Panc1 (cell line): ENCODE measurements at regions not wholly inside any gene's neighbourhood (a gene's known extent, or its start where the extent isn't known, plus 50 kb on each side); places are given as distances from the start of the nearest gene placed in this dataset.
"Not testable (repeated sequence)": the region's sequence is repeated elsewhere in the genome, so short reads cannot be mapped to it uniquely, and the experiment has no call there.

Source experiments
- ATAC-seq: fragments of 200-7000 bp; cut with Tn5 transposase; 2 replicates; pipeline ENCODE4 v1.9.1; 2020; ENCODE audit warnings: mild to moderate bottlenecking, moderate library complexity
- BruUV-seq: library from RNA; stranded (reverse); fragments of 400-500 nt; replicated peaks from 2 replicates; lab custom pipeline; 2021; lab: Mats Ljungman, UMichigan
- CTCF ChIA-PET: fragments of 300-600 bp; sonication (Branson Sonifier 250); formaldehyde crosslinking; loops from one replicate; lab custom pipeline; 2022; ENCODE audit warnings: antibody characterized with exemption; lab: Charles Lee
- POLR2A ChIA-PET: fragments of 300-600 bp; sonication (Branson Sonifier 250); formaldehyde crosslinking; loops from one replicate; lab custom pipeline; 2022; ENCODE audit warnings: antibody characterized with exemption; lab: Charles Lee
- DNase-seq: peaks from one replicate; pipeline ENCODE4 v3.0.0-alpha.2; 2010; ENCODE audit warnings: low read depth, low spot score
- H3K27ac ChIP-seq: 2 replicates; pipeline ENCODE4 v1.5.1; 2011; ENCODE audit warnings: mild to moderate bottlenecking, low read length, inconsistent platforms
- H3K27me3 ChIP-seq: fragments of 200-500 bp; sonication (Bioruptor generic); 2 replicates; pipeline ENCODE4 v1.6.0; 2014; ENCODE audit warnings: low read length, inconsistent platforms; ENCODE audit not compliant: control insufficient read depth, insufficient read depth
- H3K36me3 ChIP-seq: fragments of 200-500 bp; sonication (Bioruptor generic); 2 replicates; pipeline ENCODE4 v1.5.1; 2014; ENCODE audit warnings: inconsistent platforms, mild to moderate bottlenecking, low read length, moderate library complexity; ENCODE audit not compliant: control insufficient read depth, insufficient read depth
- H3K4me1 ChIP-seq: 2 replicates; pipeline ENCODE4 v1.5.1; 2011; ENCODE audit warnings: inconsistent platforms, mild to moderate bottlenecking, low read length, moderate library complexity; ENCODE audit not compliant: control insufficient read depth, insufficient read depth
- H3K4me3 ChIP-seq, 2 experiments: 2 replicates each; pipeline ENCODE4 v1.5.1; 2011 to 2012; ENCODE audit warnings: low read depth in 2 of 2, low read length in 2 of 2, mild to moderate bottlenecking in 2 of 2, inconsistent platforms in 1 of 2, moderate library complexity in 1 of 2
- H3K9me3 ChIP-seq: fragments of 200-500 bp; sonication (Bioruptor generic); 2 replicates; pipeline ENCODE4 v1.5.1; 2014; ENCODE audit warnings: low read depth, mild to moderate bottlenecking, inconsistent platforms, low read length, moderate library complexity; ENCODE audit not compliant: control insufficient read depth, insufficient read depth
- CTCF ChIP-seq: fragments of 450-650 bp; IDR thresholded peaks from 2 replicates; pipeline ENCODE4 v1.5.1; 2017; ENCODE audit warnings: mild to moderate bottlenecking
- POLR2AphosphoS5 ChIP-seq: IDR thresholded peaks from 2 replicates; pipeline ENCODE4 v1.6.1; 2012; ENCODE audit warnings: mild to moderate bottlenecking, low read depth, low read length, moderate library complexity
- REST ChIP-seq, 2 experiments: IDR thresholded peaks; 2 replicates each; pipeline ENCODE4 v1.6.1; 2011 to 2012; ENCODE audit warnings: low read depth in 2 of 2, control low read depth in 1 of 2, low read length in 1 of 2, mild to moderate bottlenecking in 1 of 2, moderate library complexity in 1 of 2; ENCODE audit not compliant: insufficient read depth in 1 of 2
- SIN3A ChIP-seq: IDR thresholded peaks from 2 replicates; pipeline ENCODE4 v1.6.1; 2012; ENCODE audit warnings: low read depth, mild to moderate bottlenecking, low read length, moderate library complexity, borderline replicate concordance; ENCODE audit not compliant: insufficient read depth
- TCF7L2 ChIP-seq: IDR thresholded peaks from 2 replicates; pipeline ENCODE4 v1.6.1; 2011; ENCODE audit warnings: mild to moderate bottlenecking, low read depth, low read length, inconsistent platforms
- in situ Hi-C: cut with HindIII; loops from 2 replicates; pipeline ENCODE4 v1.10.0; 2016; ENCODE audit warnings: low sequenced_read_pairs, low pct_unique_long_range_greater_than_20kb
- intact Hi-C: fragments of 100-400 bp; cut with micrococcal nuclease; formaldehyde crosslinking; loops from one replicate; pipeline ENCODE4 v1.10.0; 2022; ENCODE audit not compliant: unreplicated experiment

GRCh38 chr12:47610686-47611252 is 95.1 kb downstream of the RPAP3 start:
- Histone ChIP-seq H3K36me3 (no peaks in the 10 kb centered on the region), H3K27ac (no peak overlapping the region), H3K27me3 (no peaks in the 10 kb centered on the region), H3K9me3 (peaks cover 8% of the 10 kb centered on the region; the same call in 1 of the 2 replicates), H3K4me3 (no peak overlapping the region), H3K4me1 (no peaks in the 10 kb centered on the region)
- ChIA-PET POLR2A (interaction anchor here (0.6 kb wide), 1 partner anchor 96 kb away, joined by 3 read pairs; no protein-coding TSS in a partner anchor), CTCF (no interaction called here)
- TF ChIP-seq SIN3A = no peak
- no peak for TF ChIP-seq TCF7L2
- TF ChIP-seq REST (IDR thresholded peaks at IDR 0.05; ENCODE audit: insufficient read depth in 1 of 2, low read depth in 2 of 2, low read length in 1 of 2) = no peak
- no peak for TF ChIP-seq CTCF
- TF ChIP-seq POLR2AphosphoS5 = no peak
- no peak for ATAC-seq
- intact Hi-C loops (no loop called here), in situ Hi-C loops (no loop called here)
- DNase-seq = no peak
- no TSS peak for BruUV-seq

- Histone ChIP-seq H3K27ac (no peak overlapping the region), H3K27me3 (no peaks in the 10 kb centered on the region), H3K9me3 (peaks cover 8% of the 10 kb centered on the region; the same call in 1 of the 2 replicates), H3K4me1 (no peaks in the 10 kb centered on the region), H3K4me3 (no peak overlapping the region), H3K36me3 (no peaks in the 10 kb centered on the region)
- no TSS peak for BruUV-seq
- CTCF ChIA-PET = no interaction called here
- no peak for ATAC-seq
- no peak for TF ChIP-seq REST (IDR thresholded peaks at IDR 0.05; ENCODE audit: insufficient read depth in 1 of 2, low read depth in 2 of 2, low read length in 1 of 2)
- no peak for TF ChIP-seq SIN3A
- TF ChIP-seq POLR2AphosphoS5 = no peak
- no peak for TF ChIP-seq CTCF
- TF ChIP-seq TCF7L2 = no peak
- intact Hi-C loops (no loop called here), in situ Hi-C loops (no loop called here)
- POLR2A ChIA-PET = no interaction called here
- no peak for DNase-seq
Measured at GRCh38 chr12:47609806-47610205, 96.0 kb downstream of the RPAP3 start.

- DNase-seq, H3K9me3 ChIP-seq, POLR2A ChIA-PET, H3K36me3 ChIP-seq, CTCF ChIA-PET, H3K27me3 ChIP-seq, BruUV-seq, H3K4me3 ChIP-seq, H3K4me1 ChIP-seq, ATAC-seq, intact Hi-C loops, in situ Hi-C loops, H3K27ac ChIP-seq: not testable (repeated sequence)
Measured at GRCh38 chr12:47608671-47609070, 97.2 kb downstream of the RPAP3 start.
